Suprapubic skin (tissue), 4 donors: ENCODE measurements at regions not wholly inside any gene's neighbourhood (a gene's known extent, or its start where the extent isn't known, plus 50 kb on each side); places are given as distances from the start of the nearest gene placed in this dataset.

ENCODE experiments used
- DNase-seq, 2 donors: peaks; one replicate each; pipeline ENCODE4 v3.0.0-alpha.2; 2019; ENCODE audit warnings: low spot score in 2 of 2
- H3K27ac ChIP-seq: fragments of 200-600 bp; sonication (generic); one replicate; pipeline ENCODE4 v1.5.1; 2019
- H3K27me3 ChIP-seq: fragments of 200-600 bp; sonication (generic); one replicate; pipeline ENCODE4 v1.5.1; 2019
- H3K36me3 ChIP-seq: fragments of 200-600 bp; sonication (generic); one replicate; pipeline ENCODE4 v1.5.1; 2019
- H3K4me1 ChIP-seq: fragments of 200-600 bp; sonication (generic); one replicate; pipeline ENCODE4 v1.5.1; 2019
- H3K4me3 ChIP-seq: fragments of 200-600 bp; sonication (generic); one replicate; pipeline ENCODE4 v1.5.1; 2019; ENCODE audit warnings: mild to moderate bottlenecking
- H3K9me3 ChIP-seq: fragments of 200-600 bp; sonication (generic); one replicate; pipeline ENCODE4 v1.5.1; 2019
- EP300 ChIP-seq: sonication (generic); formaldehyde crosslinking; IDR thresholded peaks from one replicate; pipeline ENCODE4 v1.6.1; 2017; ENCODE audit warnings: antibody characterized with exemption
- POLR2A ChIP-seq, 2 donors: fragments of 450-650 bp; IDR thresholded peaks; one replicate each; pipeline ENCODE4 v1.6.1; 2017; ENCODE audit warnings: antibody characterized with exemption in 2 of 2, mild to moderate bottlenecking in 2 of 2, moderate library complexity in 2 of 2
- POLR2AphosphoS5 ChIP-seq, 3 donors: sonication (generic); formaldehyde crosslinking; IDR thresholded peaks; one replicate each; pipeline ENCODE4 v1.6.1; 2017; ENCODE audit warnings: antibody characterized with exemption in 3 of 3
- WGBS: methylation state at CpG from one replicate; pipeline ENCODE4 v1.1.5; 2018; 5-methylcytosine and 5-hydroxymethylcytosine counted together
- TF ChIP-seq, protein P1 (sequence below), 2 donors: fragments of 200-600 bp in 1 of 2; fragments of 450-650 bp in 1 of 2; sonication (generic) in 1 of 2; IDR thresholded peaks; one replicate each; pipeline ENCODE4 v1.5.1; 2016 to 2019; ENCODE audit warnings: antibody characterized with exemption in 2 of 2, mild to moderate bottlenecking in 1 of 2, moderate library complexity in 1 of 2

DNA sequence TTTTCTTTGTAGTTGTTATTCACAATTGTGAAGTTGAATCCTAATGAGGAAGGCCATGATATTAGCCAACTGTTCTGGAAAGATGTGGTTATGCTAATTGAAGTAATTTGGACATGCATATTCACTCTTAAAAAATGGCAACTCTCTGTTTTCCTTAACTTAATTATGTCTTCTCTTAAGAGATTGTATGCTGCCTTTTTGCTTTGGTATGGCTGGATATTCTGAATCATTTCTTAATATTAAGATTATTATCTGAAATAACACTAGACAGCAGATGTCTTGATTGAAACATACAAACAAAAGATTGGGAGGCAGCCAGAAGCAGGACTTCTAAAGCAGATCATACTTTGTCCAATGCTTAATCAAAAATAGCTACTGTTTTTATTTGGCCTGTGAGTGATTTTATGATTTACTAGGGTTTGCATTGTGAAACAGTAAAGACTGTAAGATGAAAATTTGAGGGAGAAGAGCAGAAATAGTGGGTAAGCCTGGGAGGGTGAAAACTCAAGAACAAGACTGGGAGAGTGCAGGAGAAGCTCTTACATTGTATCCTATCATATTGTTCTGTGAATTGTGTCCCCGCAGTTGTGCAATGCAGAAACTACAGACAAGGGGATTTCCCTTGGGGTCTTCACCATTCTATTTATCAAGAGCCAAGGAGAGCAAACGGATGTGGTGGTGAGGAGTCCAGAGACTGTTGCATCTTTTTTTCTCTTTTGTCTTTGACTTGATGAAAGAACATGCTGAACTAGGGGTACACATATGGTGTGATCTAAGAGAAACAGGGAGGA, 554.8 kb downstream of the TUSC7 start:
- WGBS: 69% methylated on average over 2 of the region's 2 CpGs
- Histone ChIP-seq H3K4me1 (no peaks in the 10 kb centered on the region), H3K9me3 (no peaks in the 10 kb centered on the region), H3K4me3 (no peak overlapping the region), H3K27ac (no peak overlapping the region), H3K36me3 (no peaks in the 10 kb centered on the region), H3K27me3 (no peaks in the 10 kb centered on the region)
- no peak for DNase-seq
- TF ChIP-seq, protein P1, sequence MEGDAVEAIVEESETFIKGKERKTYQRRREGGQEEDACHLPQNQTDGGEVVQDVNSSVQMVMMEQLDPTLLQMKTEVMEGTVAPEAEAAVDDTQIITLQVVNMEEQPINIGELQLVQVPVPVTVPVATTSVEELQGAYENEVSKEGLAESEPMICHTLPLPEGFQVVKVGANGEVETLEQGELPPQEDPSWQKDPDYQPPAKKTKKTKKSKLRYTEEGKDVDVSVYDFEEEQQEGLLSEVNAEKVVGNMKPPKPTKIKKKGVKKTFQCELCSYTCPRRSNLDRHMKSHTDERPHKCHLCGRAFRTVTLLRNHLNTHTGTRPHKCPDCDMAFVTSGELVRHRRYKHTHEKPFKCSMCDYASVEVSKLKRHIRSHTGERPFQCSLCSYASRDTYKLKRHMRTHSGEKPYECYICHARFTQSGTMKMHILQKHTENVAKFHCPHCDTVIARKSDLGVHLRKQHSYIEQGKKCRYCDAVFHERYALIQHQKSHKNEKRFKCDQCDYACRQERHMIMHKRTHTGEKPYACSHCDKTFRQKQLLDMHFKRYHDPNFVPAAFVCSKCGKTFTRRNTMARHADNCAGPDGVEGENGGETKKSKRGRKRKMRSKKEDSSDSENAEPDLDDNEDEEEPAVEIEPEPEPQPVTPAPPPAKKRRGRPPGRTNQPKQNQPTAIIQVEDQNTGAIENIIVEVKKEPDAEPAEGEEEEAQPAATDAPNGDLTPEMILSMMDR (IDR thresholded peaks at IDR 0.05): no peak
- TF ChIP-seq POLR2A (IDR thresholded peaks at IDR 0.05) (no peak), POLR2AphosphoS5 (IDR thresholded peaks at IDR 0.05) (no peak), EP300 (no peak)

DNA sequence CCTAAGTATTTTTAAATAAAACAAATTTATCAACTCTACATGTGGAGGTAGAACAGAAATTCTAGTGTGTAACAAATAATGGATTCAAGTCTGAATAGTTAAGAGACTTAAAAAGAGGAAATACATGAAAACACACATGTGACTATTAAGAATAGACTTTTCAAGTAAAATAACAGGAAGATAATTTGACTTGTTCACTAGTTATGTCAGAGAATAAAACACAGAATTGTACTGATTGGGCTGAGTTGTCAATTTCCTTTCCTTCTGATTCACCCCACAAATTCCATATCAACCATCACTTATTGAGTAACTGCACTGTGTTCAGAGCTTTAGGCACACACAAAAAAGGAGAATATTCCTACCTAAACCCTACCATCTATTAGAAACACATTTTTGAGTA, 557.2 kb downstream of the TUSC7 start:
- no peaks in the 10 kb centered on the region for H3K4me1 ChIP-seq
- no peak overlapping the region for H3K27ac ChIP-seq
- DNase-seq: no peak
- H3K36me3 ChIP-seq: no peaks in the 10 kb centered on the region
- no peaks in the 10 kb centered on the region for H3K27me3 ChIP-seq
- H3K4me3 ChIP-seq: no peak overlapping the region
- TF ChIP-seq, protein P1 (IDR thresholded peaks at IDR 0.05): no peak
- H3K9me3 ChIP-seq: no peaks in the 10 kb centered on the region

DNA sequence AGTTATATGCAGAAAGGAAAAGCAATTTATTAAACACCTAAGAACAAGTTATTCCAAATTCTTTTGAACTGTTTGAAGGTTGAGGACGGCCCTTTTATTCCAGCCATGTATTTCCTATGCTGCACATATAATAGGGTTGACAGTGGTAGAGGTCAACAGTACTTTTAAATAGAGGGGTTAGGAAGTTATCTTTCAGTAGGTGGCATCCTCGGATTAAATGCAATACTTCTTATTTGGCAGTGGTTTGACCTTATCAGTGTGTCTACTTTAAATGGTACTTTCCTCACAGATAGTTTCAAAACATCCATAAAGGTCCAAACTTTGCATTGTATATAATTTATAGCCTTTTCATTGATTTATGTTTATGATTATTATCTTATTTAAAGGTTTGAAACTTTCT, 558.7 kb downstream of the TUSC7 start:
- no peak overlapping the region for H3K27ac ChIP-seq
- WGBS: 69% methylated on average over 2 of the region's 2 CpGs
- no peaks in the 10 kb centered on the region for H3K4me1 ChIP-seq
- DNase-seq: no peak
- H3K9me3 ChIP-seq: no peaks in the 10 kb centered on the region
- H3K27me3 ChIP-seq: no peaks in the 10 kb centered on the region
- no peaks in the 10 kb centered on the region for H3K36me3 ChIP-seq
- TF ChIP-seq, protein P1 (IDR thresholded peaks at IDR 0.05): no peak
- no peak for TF ChIP-seq POLR2A (IDR thresholded peaks at IDR 0.05)
- no peak for TF ChIP-seq POLR2AphosphoS5 (IDR thresholded peaks at IDR 0.05)
- no peak for TF ChIP-seq EP300
- no peak overlapping the region for H3K4me3 ChIP-seq

DNA sequence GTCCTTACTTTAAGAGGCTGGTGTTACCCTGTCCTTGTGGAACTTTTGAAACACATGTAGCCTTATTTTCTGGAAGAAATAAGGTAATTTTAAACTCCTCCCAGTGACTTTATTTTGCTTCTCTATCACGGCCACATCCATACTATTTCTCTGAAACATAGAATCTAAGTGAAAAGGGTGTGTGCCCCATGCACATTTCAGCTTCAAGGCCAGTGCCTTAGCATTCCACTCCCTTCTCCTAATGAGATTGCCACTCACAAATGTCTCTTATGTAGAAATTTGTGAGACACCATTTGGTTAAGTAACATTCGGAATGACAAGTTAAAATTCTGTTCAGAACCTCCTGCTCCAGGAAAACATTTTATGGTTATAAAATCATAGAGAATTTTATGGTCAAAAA, 562.7 kb downstream of the TUSC7 start:
- 74% methylated on average over 2 of the region's 2 CpGs for WGBS
- H3K27ac ChIP-seq: no peak overlapping the region
- no peak for DNase-seq
- TF ChIP-seq POLR2A (IDR thresholded peaks at IDR 0.05) (no peak), POLR2AphosphoS5 (IDR thresholded peaks at IDR 0.05) (no peak), EP300 (no peak)
- TF ChIP-seq, protein P1 (IDR thresholded peaks at IDR 0.05): no peak
- H3K27me3 ChIP-seq: no peaks in the 10 kb centered on the region
- H3K9me3 ChIP-seq: no peaks in the 10 kb centered on the region
- H3K4me1 ChIP-seq: no peaks in the 10 kb centered on the region
- H3K36me3 ChIP-seq: no peaks in the 10 kb centered on the region
- no peak overlapping the region for H3K4me3 ChIP-seq

DNA sequence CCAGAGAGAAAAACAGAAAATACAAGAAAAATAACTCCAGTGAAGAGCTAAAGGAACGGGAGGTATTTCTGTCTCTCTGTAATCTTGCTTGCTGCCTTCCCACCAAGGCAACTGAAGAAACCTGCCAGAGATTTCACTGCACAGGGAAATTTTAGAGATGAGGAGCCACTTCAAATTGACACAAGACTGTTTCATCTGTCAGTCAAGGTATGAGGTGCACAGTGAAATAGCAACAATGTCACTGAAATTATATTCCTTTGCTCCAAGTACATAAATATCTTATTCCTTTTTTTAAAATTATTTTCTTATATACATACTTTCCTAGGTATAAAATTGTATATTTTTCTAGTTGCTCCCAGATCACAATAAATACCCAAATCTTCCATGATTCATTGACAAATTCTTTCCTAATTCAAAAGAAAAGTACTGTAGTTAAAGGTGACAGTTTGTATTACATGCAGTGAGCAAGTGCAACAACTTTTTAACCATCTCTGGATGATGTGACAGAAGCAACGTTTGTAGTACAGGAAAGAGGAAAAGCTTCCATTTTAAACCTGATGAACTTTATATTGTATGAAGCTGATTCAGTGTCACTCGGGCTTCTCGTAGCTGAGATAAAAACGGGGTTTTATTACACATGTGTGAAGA, 563.4 kb downstream of the TUSC7 start:
- no peak for TF ChIP-seq POLR2A (IDR thresholded peaks at IDR 0.05)
- no peak for TF ChIP-seq POLR2AphosphoS5 (IDR thresholded peaks at IDR 0.05)
- TF ChIP-seq, protein P1 (IDR thresholded peaks at IDR 0.05): no peak
- no peak for TF ChIP-seq EP300
- no peak for DNase-seq
- no peaks in the 10 kb centered on the region for H3K9me3 ChIP-seq
- H3K4me1 ChIP-seq: no peaks in the 10 kb centered on the region
- no peaks in the 10 kb centered on the region for H3K27me3 ChIP-seq
- 70% methylated on average over 5 of the region's 5 CpGs for WGBS
- H3K36me3 ChIP-seq: no peaks in the 10 kb centered on the region
- no peak overlapping the region for H3K4me3 ChIP-seq
- no peak overlapping the region for H3K27ac ChIP-seq
